Psoas muscle (tissue), 7 donors: ENCODE measurements at regions not wholly inside any gene's neighbourhood (a gene's known extent, or its start where the extent isn't known, plus 50 kb on each side); places are given as distances from the start of the nearest gene placed in this dataset.

Experiments
- ATAC-seq, 4 donors: fragments of 200-7000 bp; cut with Tn5 transposase; one replicate each; pipeline ENCODE4 v1.9.1; 2020; ENCODE audit warnings: moderate library complexity in 3 of 4, mild to moderate bottlenecking in 2 of 4
- DNase-seq, 2 donors: peaks; one replicate each; pipeline ENCODE4 v3.0.0-alpha.2; 2020
- H3K27ac ChIP-seq: fragments of 200-600 bp; one replicate; pipeline ENCODE4 v1.8.0; 2022
- H3K27me3 ChIP-seq, 3 donors: fragments of 200-600 bp in 1 of 3; one replicate each; pipeline versions ENCODE4 v1.6.1 to v1.8.0; 2013 to 2022; ENCODE audit warnings: low read length in 2 of 3, mild to moderate bottlenecking in 2 of 3, moderate library complexity in 1 of 3; ENCODE audit not compliant: insufficient read depth in 3 of 3
- H3K36me3 ChIP-seq, 2 donors: fragments of 200-600 bp in 1 of 2; one replicate each; pipeline versions ENCODE4 v1.6.1 to v1.8.0; 2013 to 2022; ENCODE audit warnings: low read depth in 1 of 2, mild to moderate bottlenecking in 1 of 2, moderate library complexity in 1 of 2; ENCODE audit not compliant: insufficient read depth in 1 of 2
- H3K4me1 ChIP-seq: fragments of 200-600 bp; one replicate; pipeline ENCODE4 v1.8.0; 2022
- H3K4me3 ChIP-seq: fragments of 200-600 bp; one replicate; pipeline ENCODE4 v1.8.0; 2022; ENCODE audit warnings: mild to moderate bottlenecking
- H3K9me3 ChIP-seq: fragments of 200-600 bp; one replicate; pipeline ENCODE4 v1.8.0; 2022
- CTCF ChIP-seq: fragments of 200-600 bp; IDR thresholded peaks from one replicate; pipeline ENCODE4 v1.8.0; 2022; ENCODE audit warnings: antibody characterized with exemption
- WGBS, 3 donors: extraction: QIAGEN DNeasy Blood & Tissue Kit; methylation state at CpG; one replicate each; pipeline versions ENCODE4 v1.1.6 to v1.1.7; 2013; 5-methylcytosine and 5-hydroxymethylcytosine counted together
- intact Hi-C, 2 donors: fragments of 100-400 bp; cut with DNase I; formaldehyde crosslinking; loops; one replicate each; pipeline versions ENCODE4 v1.11.0 to v1.14.2; 2022
- donor health status: healthy with polysubstance abuse.
- donor health status: DM: no; HTN: no; CAD: no; lungs with moderate emphysema.
- donor health status: Bipolar disorder and iron deficiency.
- donor health status: healthy.
- donor health status: DM: yes; HTN: yes; CAD: no.
- donor health status: DM: no; HTN: no; CAD: no.
- donor health status: DM: yes; HTN: yes; CAD: no.

GRCh38 chr10:64134676-64135075 is 613.5 kb downstream of the REEP3 start:
- intact Hi-C loops = no loop called here
- no peak for DNase-seq
- H3K27ac ChIP-seq = no peak overlapping the region

GRCh38 chr10:64142395-64142794 is 621.2 kb downstream of the REEP3 start:
- Histone ChIP-seq H3K27me3 (no peaks in the 10 kb centered on the region), H3K4me3 (no peak overlapping the region), H3K9me3 (no peaks in the 10 kb centered on the region), H3K4me1 (no peaks in the 10 kb centered on the region), H3K36me3 (no peaks in the 10 kb centered on the region), H3K27ac (no peak overlapping the region)
- intact Hi-C loops = no loop called here
- TF ChIP-seq CTCF = no peak
- DNase-seq (no peak), ATAC-seq (no peak)
- WGBS, 3 donors = 72 to 85% (median 75%) methylated on average over 3 of the region's 3 CpGs

More at GRCh38 chr10:64134676-64135075, 613.5 kb downstream of the REEP3 start:
- Histone ChIP-seq H3K36me3 (no peaks in the 10 kb centered on the region), H3K4me3 (no peak overlapping the region), H3K9me3 (no peaks in the 10 kb centered on the region), H3K4me1 (no peaks in the 10 kb centered on the region), H3K27me3 (no peaks in the 10 kb centered on the region)
- 46 to 59% (median 47%) methylated on average over 1 of the region's 1 CpG for WGBS, 3 donors
- ATAC-seq = no peak
- no peak for TF ChIP-seq CTCF

- no peak for ATAC-seq
- DNase-seq = no peak
- Histone ChIP-seq H3K27me3 (no peaks in the 10 kb centered on the region), H3K4me1 (no peaks in the 10 kb centered on the region), H3K4me3 (no peak overlapping the region), H3K9me3 (no peaks in the 10 kb centered on the region), H3K36me3 (no peaks in the 10 kb centered on the region), H3K27ac (no peak overlapping the region)
- no peak for TF ChIP-seq CTCF
- intact Hi-C loops = no loop called here
Observed at GRCh38 chr10:64148607-64149006, 627.4 kb downstream of the REEP3 start.

GRCh38 chr10:64156166-64156565 is 635.0 kb downstream of the REEP3 start:
- intact Hi-C loops = no loop called here
- DNase-seq = no peak
- H3K27me3 ChIP-seq = no peaks in the 10 kb centered on the region
- ATAC-seq = no peak
- no peak for TF ChIP-seq CTCF
- no peak overlapping the region for H3K4me3 ChIP-seq
- H3K27ac ChIP-seq = no peak overlapping the region
- WGBS, 3 donors = 34 to 44% (median 35%) methylated on average over 3 of the region's 3 CpGs
- no peaks in the 10 kb centered on the region for H3K36me3 ChIP-seq
- no peaks in the 10 kb centered on the region for H3K9me3 ChIP-seq
- no peaks in the 10 kb centered on the region for H3K4me1 ChIP-seq

DNA sequence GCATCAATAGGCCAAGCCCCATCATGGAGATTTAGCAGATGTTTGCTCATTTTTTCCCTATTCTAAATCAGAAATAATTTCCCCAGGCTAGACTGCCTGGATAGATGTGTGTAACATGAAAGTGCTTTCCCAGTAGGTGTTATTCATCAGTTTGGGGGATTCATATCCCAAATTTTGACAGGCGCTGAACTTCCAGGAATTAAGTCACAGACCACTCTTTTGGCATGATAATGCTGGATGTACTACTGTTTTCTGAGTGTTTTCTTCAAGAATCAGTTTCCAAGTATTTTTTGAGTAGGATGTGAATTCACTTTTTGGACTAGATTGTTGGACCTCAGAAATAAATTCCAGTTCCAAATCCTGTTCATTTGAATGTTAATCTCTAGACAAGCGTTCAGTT is 637.4 kb downstream of the REEP3 start:
- no peak overlapping the region for H3K27ac ChIP-seq
- H3K36me3 ChIP-seq = no peaks in the 10 kb centered on the region
- H3K27me3 ChIP-seq = no peaks in the 10 kb centered on the region
- WGBS, 3 donors = 62 to 74% (median 74%) methylated on average over 2 of the region's 2 CpGs
- DNase-seq (no peak), ATAC-seq (no peak)
- intact Hi-C loops = no loop called here
- H3K9me3 ChIP-seq = no peaks in the 10 kb centered on the region
- no peak for TF ChIP-seq CTCF
- no peak overlapping the region for H3K4me3 ChIP-seq
- no peaks in the 10 kb centered on the region for H3K4me1 ChIP-seq
